HCT116 (cell line): ENCODE measurements at regions not wholly inside any gene's neighbourhood (a gene's known extent, or its start where the extent isn't known, plus 50 kb on each side); places are given as distances from the start of the nearest gene placed in this dataset.

ENCODE experiments used
- ATAC-seq: fragments of 200-7000 bp; cut with Tn5 transposase; 2 replicates; pipeline ENCODE4 v1.9.1; 2020; ENCODE audit warnings: mild to moderate bottlenecking, moderate library complexity
- BruUV-seq: library from RNA; stranded (reverse); fragments of 400-500 nt; replicated peaks from 2 replicates; lab custom pipeline; 2021; lab: Mats Ljungman, UMichigan
- CTCF ChIA-PET: fragments of 300-600 bp; sonication (Branson Sonifier 250); formaldehyde crosslinking; loops from one replicate; lab custom pipeline; 2021; ENCODE audit warnings: antibody characterized with exemption; lab: Charles Lee
- POLR2A ChIA-PET: fragments of 300-600, 350-600 bp; sonication (Branson Sonifier 250); formaldehyde crosslinking; loops from one replicate; lab custom pipeline; 2021; ENCODE audit warnings: antibody characterized with exemption; lab: Charles Lee
- RAD21 ChIA-PET, 2 experiments: fragments of 300-600 bp; sonication (Branson Sonifier 250); formaldehyde crosslinking; loops; one replicate each; lab custom pipeline; 2023; ENCODE audit warnings: low total read pairs in 2 of 2; ENCODE audit not compliant: uncharacterized antibody in 2 of 2, unreplicated experiment in 2 of 2, low non-redundant PET in 1 of 2; lab: Charles Lee
- DNase-seq: peaks from one replicate; pipeline ENCODE4 v3.0.0-alpha.2; 2010; ENCODE audit warnings: low read depth, low spot score
- H2AFZ ChIP-seq: fragments of 200-600 bp; shearing (Covaris generic), sonication (generic); 2 replicates; pipeline ENCODE4 v1.6.1; 2017; ENCODE audit warnings: low read depth, mixed run types, mixed read lengths, antibody characterized with exemption, low read length; ENCODE audit not compliant: poor library complexity, severe bottlenecking
- H3K27ac ChIP-seq: 2 replicates; pipeline ENCODE4 v1.5.1; 2012; ENCODE audit warnings: low read depth, low read length
- H3K27me3 ChIP-seq: fragments of 200-600 bp; sonication (generic); 2 replicates; pipeline ENCODE4 v1.6.1; 2016; ENCODE audit warnings: mixed run types, low read length, mixed read lengths; ENCODE audit not compliant: insufficient read depth
- H3K36me3 ChIP-seq, 2 experiments: fragments of 200-500 bp in 1 of 2; fragments of 200-600 bp in 1 of 2; sonication (Bioruptor generic) in 1 of 2; sonication (generic) in 1 of 2; 2 replicates each; pipeline versions ENCODE4 v1.5.1 to v1.6.1; 2014 to 2016; ENCODE audit warnings: low read length in 2 of 2, inconsistent platforms in 1 of 2, mixed read lengths in 1 of 2, mixed run types in 1 of 2; ENCODE audit not compliant: insufficient read depth in 2 of 2, control insufficient read depth in 1 of 2
- H3K4me1 ChIP-seq, 2 experiments: fragments of 200-600 bp in 1 of 2; sonication (generic) in 1 of 2; 2 replicates each; pipeline versions ENCODE4 v1.5.1 to v1.6.1; 2012 to 2017; ENCODE audit warnings: low read length in 2 of 2, inconsistent platforms in 1 of 2, mild to moderate bottlenecking in 1 of 2, mixed read lengths in 1 of 2, mixed run types in 1 of 2, moderate library complexity in 1 of 2; ENCODE audit not compliant: insufficient read depth in 2 of 2, control insufficient read depth in 1 of 2
- H3K4me2 ChIP-seq: fragments of 200-600 bp; sonication (generic); 2 replicates; pipeline ENCODE4 v1.6.1; 2017; ENCODE audit warnings: mixed run types, low read length, mixed read lengths
- H3K4me3 ChIP-seq, 2 experiments: fragments of 200-600 bp in 1 of 2; sonication (generic) in 1 of 2; replicated peaks in 1 of 2; 2 replicates each; pipeline ENCODE4 v1.5.1; 2011 to 2016; ENCODE audit warnings: low read length in 2 of 2, control low read depth in 1 of 2, low read depth in 1 of 2, mild to moderate bottlenecking in 1 of 2, mixed read lengths in 1 of 2, mixed run types in 1 of 2
- H3K79me2 ChIP-seq: fragments of 200-600 bp; sonication (generic); 2 replicates; pipeline ENCODE4 v1.6.1; 2017; ENCODE audit warnings: mild to moderate bottlenecking, mixed run types, low read length, moderate library complexity, mixed read lengths; ENCODE audit not compliant: insufficient read depth
- H3K9ac ChIP-seq: fragments of 200-600 bp; sonication (generic); 2 replicates; pipeline ENCODE4 v1.6.1; 2016; ENCODE audit warnings: low read length, mixed read lengths
- H3K9me2 ChIP-seq: fragments of 200-600 bp; sonication (generic), shearing (Covaris generic); 2 replicates; pipeline ENCODE4 v1.6.1; 2017; ENCODE audit warnings: mixed run types, mild to moderate bottlenecking, moderate library complexity; ENCODE audit not compliant: insufficient read depth
- H3K9me3 ChIP-seq, 2 experiments: fragments of 200-500 bp in 1 of 2; fragments of 200-600 bp in 1 of 2; sonication (Bioruptor generic) in 1 of 2; sonication (generic) in 1 of 2; 2 replicates each; pipeline ENCODE4 v1.6.1; 2014 to 2017; ENCODE audit warnings: low read length in 2 of 2, mixed read lengths in 2 of 2, inconsistent platforms in 1 of 2, low read depth in 1 of 2, mild to moderate bottlenecking in 1 of 2, mixed run types in 1 of 2, moderate library complexity in 1 of 2; ENCODE audit not compliant: control insufficient read depth in 1 of 2, insufficient read depth in 1 of 2
- H4K20me1 ChIP-seq: fragments of 200-600 bp; sonication (generic), shearing (Covaris generic); 2 replicates; pipeline ENCODE4 v1.6.1; 2017; ENCODE audit warnings: mixed run types, mild to moderate bottlenecking, moderate library complexity; ENCODE audit not compliant: insufficient read depth
- CBX3 ChIP-seq: IDR thresholded peaks from 2 replicates; pipeline ENCODE4 v1.6.1; 2012; ENCODE audit warnings: low read depth
- EGR1 ChIP-seq: IDR thresholded peaks from 2 replicates; pipeline ENCODE4 v1.6.1; 2012; ENCODE audit warnings: low read depth
- FOSL1 ChIP-seq: IDR thresholded peaks from 2 replicates; pipeline ENCODE4 v1.6.1; 2012; ENCODE audit warnings: low read depth
- JUND ChIP-seq: IDR thresholded peaks from 2 replicates; pipeline ENCODE4 v1.6.1; 2012
- POLR2AphosphoS5 ChIP-seq: IDR thresholded peaks from 2 replicates; pipeline ENCODE4 v1.6.1; 2011; ENCODE audit warnings: mild to moderate bottlenecking, low read depth, low read length, moderate library complexity
- YY1 ChIP-seq: IDR thresholded peaks from 2 replicates; pipeline ENCODE4 v1.6.1; 2011; ENCODE audit warnings: low read length, low read depth, moderate library complexity, mild to moderate bottlenecking; ENCODE audit not compliant: insufficient replicate concordance; ENCODE audit errors: extremely low read depth
- ZFX ChIP-seq: fragments of 450-650 bp; IDR thresholded peaks from 2 replicates; pipeline ENCODE4 v1.6.1; 2017
- intact Hi-C: fragments of 100-400 bp; cut with micrococcal nuclease; formaldehyde crosslinking; loops from 2 replicates; pipeline ENCODE4 v1.10.0; 2022
- TF ChIP-seq, protein P1 (sequence below): IDR thresholded peaks from 2 replicates; pipeline ENCODE4 v1.6.1; 2012
- TF ChIP-seq, protein P2 (sequence below): IDR thresholded peaks from 2 replicates; pipeline ENCODE4 v1.6.1; 2012; ENCODE audit warnings: low read depth

- H3K27me3 ChIP-seq: no peaks in the 10 kb centered on the region
- RAD21 ChIA-PET: no interaction called here
- no peaks in the 10 kb centered on the region for H4K20me1 ChIP-seq
- no peak overlapping the region for H3K27ac ChIP-seq
- no peak for TF ChIP-seq ZFX
- TF ChIP-seq CBX3: no peak
- TF ChIP-seq POLR2AphosphoS5: no peak
- no peak for TF ChIP-seq JUND
- no peak for TF ChIP-seq FOSL1
- TF ChIP-seq, protein P1, sequence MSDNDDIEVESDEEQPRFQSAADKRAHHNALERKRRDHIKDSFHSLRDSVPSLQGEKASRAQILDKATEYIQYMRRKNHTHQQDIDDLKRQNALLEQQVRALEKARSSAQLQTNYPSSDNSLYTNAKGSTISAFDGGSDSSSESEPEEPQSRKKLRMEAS: no peak
- no peak for TF ChIP-seq EGR1
- TF ChIP-seq, protein P2, sequence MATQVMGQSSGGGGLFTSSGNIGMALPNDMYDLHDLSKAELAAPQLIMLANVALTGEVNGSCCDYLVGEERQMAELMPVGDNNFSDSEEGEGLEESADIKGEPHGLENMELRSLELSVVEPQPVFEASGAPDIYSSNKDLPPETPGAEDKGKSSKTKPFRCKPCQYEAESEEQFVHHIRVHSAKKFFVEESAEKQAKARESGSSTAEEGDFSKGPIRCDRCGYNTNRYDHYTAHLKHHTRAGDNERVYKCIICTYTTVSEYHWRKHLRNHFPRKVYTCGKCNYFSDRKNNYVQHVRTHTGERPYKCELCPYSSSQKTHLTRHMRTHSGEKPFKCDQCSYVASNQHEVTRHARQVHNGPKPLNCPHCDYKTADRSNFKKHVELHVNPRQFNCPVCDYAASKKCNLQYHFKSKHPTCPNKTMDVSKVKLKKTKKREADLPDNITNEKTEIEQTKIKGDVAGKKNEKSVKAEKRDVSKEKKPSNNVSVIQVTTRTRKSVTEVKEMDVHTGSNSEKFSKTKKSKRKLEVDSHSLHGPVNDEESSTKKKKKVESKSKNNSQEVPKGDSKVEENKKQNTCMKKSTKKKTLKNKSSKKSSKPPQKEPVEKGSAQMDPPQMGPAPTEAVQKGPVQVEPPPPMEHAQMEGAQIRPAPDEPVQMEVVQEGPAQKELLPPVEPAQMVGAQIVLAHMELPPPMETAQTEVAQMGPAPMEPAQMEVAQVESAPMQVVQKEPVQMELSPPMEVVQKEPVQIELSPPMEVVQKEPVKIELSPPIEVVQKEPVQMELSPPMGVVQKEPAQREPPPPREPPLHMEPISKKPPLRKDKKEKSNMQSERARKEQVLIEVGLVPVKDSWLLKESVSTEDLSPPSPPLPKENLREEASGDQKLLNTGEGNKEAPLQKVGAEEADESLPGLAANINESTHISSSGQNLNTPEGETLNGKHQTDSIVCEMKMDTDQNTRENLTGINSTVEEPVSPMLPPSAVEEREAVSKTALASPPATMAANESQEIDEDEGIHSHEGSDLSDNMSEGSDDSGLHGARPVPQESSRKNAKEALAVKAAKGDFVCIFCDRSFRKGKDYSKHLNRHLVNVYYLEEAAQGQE: no peak
- TF ChIP-seq YY1: no peak
- H3K4me3 ChIP-seq: no peak overlapping the region
- H3K9ac ChIP-seq: no peak overlapping the region
- DNase-seq: no peak
- no peaks in the 10 kb centered on the region for H3K79me2 ChIP-seq
- BruUV-seq: no TSS peak
- H3K9me3 ChIP-seq: no peaks in the 10 kb centered on the region
- POLR2A ChIA-PET: no interaction called here
- no peak overlapping the region for H2AFZ ChIP-seq
- no peak overlapping the region for H3K4me2 ChIP-seq
- no peak for ATAC-seq
- no peaks in the 10 kb centered on the region for H3K4me1 ChIP-seq
- intact Hi-C loops: no loop called here
- no peaks in the 10 kb centered on the region for H3K9me2 ChIP-seq
- CTCF ChIA-PET: no interaction called here
- no peaks in the 10 kb centered on the region for H3K36me3 ChIP-seq
Measured at GRCh38 chr4:28755081-28755480, 1894.4 kb downstream of the STIM2 start.
